Ishikawa (cell line): ENCODE measurements at regions not wholly inside any gene's neighbourhood (a gene's known extent, or its start where the extent isn't known, plus 50 kb on each side); places are given as distances from the start of the nearest gene placed in this dataset.

Source experiments
- CEBPB ChIP-seq: IDR thresholded peaks from 2 replicates; pipeline ENCODE4 v1.6.1; 2012
- CREB1 ChIP-seq: IDR thresholded peaks from 2 replicates; pipeline ENCODE4 v1.6.1; 2012; ENCODE audit warnings: low read depth
- EP300 ChIP-seq: IDR thresholded peaks from 2 replicates; pipeline ENCODE4 v1.6.1; 2012; ENCODE audit warnings: borderline replicate concordance
- RAD21 ChIP-seq: IDR thresholded peaks from 2 replicates; pipeline ENCODE4 v1.6.1; 2012; ENCODE audit warnings: low read depth
- TAF1 ChIP-seq: IDR thresholded peaks from 2 replicates; pipeline ENCODE4 v1.6.1; 2012; ENCODE audit warnings: low read depth, mild to moderate bottlenecking
- USF1 ChIP-seq: IDR thresholded peaks from 2 replicates; pipeline ENCODE4 v1.6.1; 2012

GRCh38 chr16:13697568-13697967, 222.4 kb upstream of the ERCC4 start:
- TF ChIP-seq RAD21 (no peak), TAF1 (no peak), CREB1 (no peak), EP300 (no peak), CEBPB (no peak), USF1 (no peak)
